H1 (cell line): ENCODE measurements at regions not wholly inside any gene's neighbourhood (a gene's known extent, or its start where the extent isn't known, plus 50 kb on each side); places are given as distances from the start of the nearest gene placed in this dataset.

ENCODE experiments used
- BRCA1 ChIP-seq: IDR thresholded peaks from 2 replicates; pipeline ENCODE4 v1.6.1; 2012; ENCODE audit warnings: low read depth, low read length, improper control_type of control experiment
- CHD2 ChIP-seq: IDR thresholded peaks from 2 replicates; pipeline ENCODE4 v1.6.1; 2012; ENCODE audit warnings: low read length, improper control_type of control experiment
- KDM5A ChIP-seq: fragments of 200-600 bp; IDR thresholded peaks from 2 replicates; pipeline ENCODE4 v1.7.1; 2012; ENCODE audit warnings: mild to moderate bottlenecking, low read length, inconsistent platforms, mixed read lengths
- NRF1 ChIP-seq: IDR thresholded peaks from 2 replicates; pipeline ENCODE4 v1.6.1; 2011; ENCODE audit warnings: mild to moderate bottlenecking, low read depth, low read length, improper control_type of control experiment
- SIX5 ChIP-seq: IDR thresholded peaks from 2 replicates; pipeline ENCODE4 v1.6.1; 2011; ENCODE audit warnings: mild to moderate bottlenecking, low read depth, low read length
- TF ChIP-seq, protein P1 (sequence below): fragments of 300-600 bp; sonication (generic); IDR thresholded peaks from 2 replicates; pipeline ENCODE4 v1.7.1; 2012; ENCODE audit warnings: low read length, moderate library complexity, mild to moderate bottlenecking, inconsistent platforms; ENCODE audit not compliant: insufficient replicate concordance
- TF ChIP-seq, protein P2 (sequence below): IDR thresholded peaks from 2 replicates; pipeline ENCODE4 v1.6.1; 2011; ENCODE audit warnings: low read depth, mild to moderate bottlenecking, low read length; ENCODE audit not compliant: insufficient read depth
- TF ChIP-seq, protein P3 (sequence below): IDR thresholded peaks from 2 replicates; pipeline ENCODE4 v1.6.1; 2012; ENCODE audit warnings: inconsistent platforms
- TF ChIP-seq, protein P4 (sequence below), 3 experiments: IDR thresholded peaks; 1 replicate in 2 of 3; 2 replicates in 1 of 3; pipeline versions ENCODE4 v1.5.1 to v1.6.1; 2011; ENCODE audit warnings: low read length in 3 of 3, mild to moderate bottlenecking in 3 of 3, inconsistent platforms in 2 of 3, low read depth in 1 of 3, moderate library complexity in 1 of 3; ENCODE audit not compliant: insufficient read depth in 1 of 3; ENCODE audit errors: control extremely low read depth in 1 of 3

DNA sequence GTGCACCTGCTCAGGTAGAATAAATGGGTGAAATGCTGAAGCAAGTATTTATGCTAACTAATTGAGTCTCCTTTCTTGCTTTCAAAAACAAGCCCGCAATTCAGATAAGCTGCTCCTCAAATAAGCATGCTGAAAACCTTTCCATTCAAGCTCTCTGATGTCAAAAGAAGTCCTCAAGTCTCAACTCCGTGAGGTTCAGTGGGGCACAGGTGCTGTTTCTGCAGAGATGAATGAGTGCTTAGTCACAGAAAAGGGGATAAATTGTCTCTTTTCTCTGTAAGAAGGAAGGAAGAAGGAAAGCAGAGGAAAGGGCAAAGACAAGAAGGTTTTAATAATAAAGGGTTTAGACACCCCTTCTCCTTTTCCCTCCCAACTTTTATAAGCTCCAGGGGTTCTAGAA is 229.8 kb upstream of the NPY start (continued):
- TF ChIP-seq, protein P1, sequence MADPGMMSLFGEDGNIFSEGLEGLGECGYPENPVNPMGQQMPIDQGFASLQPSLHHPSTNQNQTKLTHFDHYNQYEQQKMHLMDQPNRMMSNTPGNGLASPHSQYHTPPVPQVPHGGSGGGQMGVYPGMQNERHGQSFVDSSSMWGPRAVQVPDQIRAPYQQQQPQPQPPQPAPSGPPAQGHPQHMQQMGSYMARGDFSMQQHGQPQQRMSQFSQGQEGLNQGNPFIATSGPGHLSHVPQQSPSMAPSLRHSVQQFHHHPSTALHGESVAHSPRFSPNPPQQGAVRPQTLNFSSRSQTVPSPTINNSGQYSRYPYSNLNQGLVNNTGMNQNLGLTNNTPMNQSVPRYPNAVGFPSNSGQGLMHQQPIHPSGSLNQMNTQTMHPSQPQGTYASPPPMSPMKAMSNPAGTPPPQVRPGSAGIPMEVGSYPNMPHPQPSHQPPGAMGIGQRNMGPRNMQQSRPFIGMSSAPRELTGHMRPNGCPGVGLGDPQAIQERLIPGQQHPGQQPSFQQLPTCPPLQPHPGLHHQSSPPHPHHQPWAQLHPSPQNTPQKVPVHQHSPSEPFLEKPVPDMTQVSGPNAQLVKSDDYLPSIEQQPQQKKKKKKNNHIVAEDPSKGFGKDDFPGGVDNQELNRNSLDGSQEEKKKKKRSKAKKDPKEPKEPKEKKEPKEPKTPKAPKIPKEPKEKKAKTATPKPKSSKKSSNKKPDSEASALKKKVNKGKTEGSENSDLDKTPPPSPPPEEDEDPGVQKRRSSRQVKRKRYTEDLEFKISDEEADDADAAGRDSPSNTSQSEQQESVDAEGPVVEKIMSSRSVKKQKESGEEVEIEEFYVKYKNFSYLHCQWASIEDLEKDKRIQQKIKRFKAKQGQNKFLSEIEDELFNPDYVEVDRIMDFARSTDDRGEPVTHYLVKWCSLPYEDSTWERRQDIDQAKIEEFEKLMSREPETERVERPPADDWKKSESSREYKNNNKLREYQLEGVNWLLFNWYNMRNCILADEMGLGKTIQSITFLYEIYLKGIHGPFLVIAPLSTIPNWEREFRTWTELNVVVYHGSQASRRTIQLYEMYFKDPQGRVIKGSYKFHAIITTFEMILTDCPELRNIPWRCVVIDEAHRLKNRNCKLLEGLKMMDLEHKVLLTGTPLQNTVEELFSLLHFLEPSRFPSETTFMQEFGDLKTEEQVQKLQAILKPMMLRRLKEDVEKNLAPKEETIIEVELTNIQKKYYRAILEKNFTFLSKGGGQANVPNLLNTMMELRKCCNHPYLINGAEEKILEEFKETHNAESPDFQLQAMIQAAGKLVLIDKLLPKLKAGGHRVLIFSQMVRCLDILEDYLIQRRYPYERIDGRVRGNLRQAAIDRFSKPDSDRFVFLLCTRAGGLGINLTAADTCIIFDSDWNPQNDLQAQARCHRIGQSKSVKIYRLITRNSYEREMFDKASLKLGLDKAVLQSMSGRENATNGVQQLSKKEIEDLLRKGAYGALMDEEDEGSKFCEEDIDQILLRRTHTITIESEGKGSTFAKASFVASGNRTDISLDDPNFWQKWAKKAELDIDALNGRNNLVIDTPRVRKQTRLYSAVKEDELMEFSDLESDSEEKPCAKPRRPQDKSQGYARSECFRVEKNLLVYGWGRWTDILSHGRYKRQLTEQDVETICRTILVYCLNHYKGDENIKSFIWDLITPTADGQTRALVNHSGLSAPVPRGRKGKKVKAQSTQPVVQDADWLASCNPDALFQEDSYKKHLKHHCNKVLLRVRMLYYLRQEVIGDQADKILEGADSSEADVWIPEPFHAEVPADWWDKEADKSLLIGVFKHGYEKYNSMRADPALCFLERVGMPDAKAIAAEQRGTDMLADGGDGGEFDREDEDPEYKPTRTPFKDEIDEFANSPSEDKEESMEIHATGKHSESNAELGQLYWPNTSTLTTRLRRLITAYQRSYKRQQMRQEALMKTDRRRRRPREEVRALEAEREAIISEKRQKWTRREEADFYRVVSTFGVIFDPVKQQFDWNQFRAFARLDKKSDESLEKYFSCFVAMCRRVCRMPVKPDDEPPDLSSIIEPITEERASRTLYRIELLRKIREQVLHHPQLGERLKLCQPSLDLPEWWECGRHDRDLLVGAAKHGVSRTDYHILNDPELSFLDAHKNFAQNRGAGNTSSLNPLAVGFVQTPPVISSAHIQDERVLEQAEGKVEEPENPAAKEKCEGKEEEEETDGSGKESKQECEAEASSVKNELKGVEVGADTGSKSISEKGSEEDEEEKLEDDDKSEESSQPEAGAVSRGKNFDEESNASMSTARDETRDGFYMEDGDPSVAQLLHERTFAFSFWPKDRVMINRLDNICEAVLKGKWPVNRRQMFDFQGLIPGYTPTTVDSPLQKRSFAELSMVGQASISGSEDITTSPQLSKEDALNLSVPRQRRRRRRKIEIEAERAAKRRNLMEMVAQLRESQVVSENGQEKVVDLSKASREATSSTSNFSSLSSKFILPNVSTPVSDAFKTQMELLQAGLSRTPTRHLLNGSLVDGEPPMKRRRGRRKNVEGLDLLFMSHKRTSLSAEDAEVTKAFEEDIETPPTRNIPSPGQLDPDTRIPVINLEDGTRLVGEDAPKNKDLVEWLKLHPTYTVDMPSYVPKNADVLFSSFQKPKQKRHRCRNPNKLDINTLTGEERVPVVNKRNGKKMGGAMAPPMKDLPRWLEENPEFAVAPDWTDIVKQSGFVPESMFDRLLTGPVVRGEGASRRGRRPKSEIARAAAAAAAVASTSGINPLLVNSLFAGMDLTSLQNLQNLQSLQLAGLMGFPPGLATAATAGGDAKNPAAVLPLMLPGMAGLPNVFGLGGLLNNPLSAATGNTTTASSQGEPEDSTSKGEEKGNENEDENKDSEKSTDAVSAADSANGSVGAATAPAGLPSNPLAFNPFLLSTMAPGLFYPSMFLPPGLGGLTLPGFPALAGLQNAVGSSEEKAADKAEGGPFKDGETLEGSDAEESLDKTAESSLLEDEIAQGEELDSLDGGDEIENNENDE: no peak
- TF ChIP-seq, protein P2, sequence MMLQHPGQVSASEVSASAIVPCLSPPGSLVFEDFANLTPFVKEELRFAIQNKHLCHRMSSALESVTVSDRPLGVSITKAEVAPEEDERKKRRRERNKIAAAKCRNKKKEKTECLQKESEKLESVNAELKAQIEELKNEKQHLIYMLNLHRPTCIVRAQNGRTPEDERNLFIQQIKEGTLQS: no peak
- no peak for TF ChIP-seq CHD2
- TF ChIP-seq, protein P3, sequence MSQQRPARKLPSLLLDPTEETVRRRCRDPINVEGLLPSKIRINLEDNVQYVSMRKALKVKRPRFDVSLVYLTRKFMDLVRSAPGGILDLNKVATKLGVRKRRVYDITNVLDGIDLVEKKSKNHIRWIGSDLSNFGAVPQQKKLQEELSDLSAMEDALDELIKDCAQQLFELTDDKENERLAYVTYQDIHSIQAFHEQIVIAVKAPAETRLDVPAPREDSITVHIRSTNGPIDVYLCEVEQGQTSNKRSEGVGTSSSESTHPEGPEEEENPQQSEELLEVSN: no peak
- no peak for TF ChIP-seq SIX5
- no peak for TF ChIP-seq KDM5A
- no peak for TF ChIP-seq NRF1
- TF ChIP-seq, protein P4, sequence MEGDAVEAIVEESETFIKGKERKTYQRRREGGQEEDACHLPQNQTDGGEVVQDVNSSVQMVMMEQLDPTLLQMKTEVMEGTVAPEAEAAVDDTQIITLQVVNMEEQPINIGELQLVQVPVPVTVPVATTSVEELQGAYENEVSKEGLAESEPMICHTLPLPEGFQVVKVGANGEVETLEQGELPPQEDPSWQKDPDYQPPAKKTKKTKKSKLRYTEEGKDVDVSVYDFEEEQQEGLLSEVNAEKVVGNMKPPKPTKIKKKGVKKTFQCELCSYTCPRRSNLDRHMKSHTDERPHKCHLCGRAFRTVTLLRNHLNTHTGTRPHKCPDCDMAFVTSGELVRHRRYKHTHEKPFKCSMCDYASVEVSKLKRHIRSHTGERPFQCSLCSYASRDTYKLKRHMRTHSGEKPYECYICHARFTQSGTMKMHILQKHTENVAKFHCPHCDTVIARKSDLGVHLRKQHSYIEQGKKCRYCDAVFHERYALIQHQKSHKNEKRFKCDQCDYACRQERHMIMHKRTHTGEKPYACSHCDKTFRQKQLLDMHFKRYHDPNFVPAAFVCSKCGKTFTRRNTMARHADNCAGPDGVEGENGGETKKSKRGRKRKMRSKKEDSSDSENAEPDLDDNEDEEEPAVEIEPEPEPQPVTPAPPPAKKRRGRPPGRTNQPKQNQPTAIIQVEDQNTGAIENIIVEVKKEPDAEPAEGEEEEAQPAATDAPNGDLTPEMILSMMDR (IDR thresholded peaks at IDR 0.05; ENCODE audit: control extremely low read depth in 1 of 3, insufficient read depth in 1 of 3, low read depth in 1 of 3, low read length in 3 of 3): no peak
- no peak for TF ChIP-seq BRCA1
